Loucy (cell line): ENCODE measurements at regions not wholly inside any gene's neighbourhood (a gene's known extent, or its start where the extent isn't known, plus 50 kb on each side); places are given as distances from the start of the nearest gene placed in this dataset.

ENCODE experiments used
- CTCF ChIP-seq: fragments of 200-600 bp; sonication (generic); conservative IDR thresholded peaks from 2 replicates; pipeline ENCODE4 v1.5.1; 2014; ENCODE audit warnings: mild to moderate bottlenecking, antibody characterized with exemption, low read length
- EZH2phosphoT487 ChIP-seq: fragments of 200-600 bp; IDR thresholded peaks from 2 replicates; pipeline ENCODE4 v1.6.1; 2018; ENCODE audit warnings: antibody characterized with exemption, mild to moderate bottlenecking, moderate library complexity, borderline replicate concordance

- TF ChIP-seq CTCF (no peak), EZH2phosphoT487 (no peak)
Observed at GRCh38 chr13:67328895-67329294, 98.8 kb upstream of the PCDH9 start.
